HG03432 (cell line): ENCODE measurements at regions not wholly inside any gene's neighbourhood (a gene's known extent, or its start where the extent isn't known, plus 50 kb on each side); places are given as distances from the start of the nearest gene placed in this dataset.

Experiments
- ATAC-seq: cut with Tn5 transposase; IDR thresholded peaks from one replicate; pipeline ENCODE4 v1.9.1; 2021; ENCODE audit warnings: mild to moderate bottlenecking, moderate library complexity; ENCODE audit not compliant: unreplicated experiment

GRCh38 chr10:44769450-44769849 is 141.7 kb upstream of the TMEM72 start:
- no peak for ATAC-seq

GRCh38 chr10:44771233-44771995 is 139.7 kb upstream of the TMEM72 start:
- no peak for ATAC-seq

- no peak for ATAC-seq
Observed at GRCh38 chr10:44773565-44773964, 137.6 kb upstream of the TMEM72 start.

DNA sequence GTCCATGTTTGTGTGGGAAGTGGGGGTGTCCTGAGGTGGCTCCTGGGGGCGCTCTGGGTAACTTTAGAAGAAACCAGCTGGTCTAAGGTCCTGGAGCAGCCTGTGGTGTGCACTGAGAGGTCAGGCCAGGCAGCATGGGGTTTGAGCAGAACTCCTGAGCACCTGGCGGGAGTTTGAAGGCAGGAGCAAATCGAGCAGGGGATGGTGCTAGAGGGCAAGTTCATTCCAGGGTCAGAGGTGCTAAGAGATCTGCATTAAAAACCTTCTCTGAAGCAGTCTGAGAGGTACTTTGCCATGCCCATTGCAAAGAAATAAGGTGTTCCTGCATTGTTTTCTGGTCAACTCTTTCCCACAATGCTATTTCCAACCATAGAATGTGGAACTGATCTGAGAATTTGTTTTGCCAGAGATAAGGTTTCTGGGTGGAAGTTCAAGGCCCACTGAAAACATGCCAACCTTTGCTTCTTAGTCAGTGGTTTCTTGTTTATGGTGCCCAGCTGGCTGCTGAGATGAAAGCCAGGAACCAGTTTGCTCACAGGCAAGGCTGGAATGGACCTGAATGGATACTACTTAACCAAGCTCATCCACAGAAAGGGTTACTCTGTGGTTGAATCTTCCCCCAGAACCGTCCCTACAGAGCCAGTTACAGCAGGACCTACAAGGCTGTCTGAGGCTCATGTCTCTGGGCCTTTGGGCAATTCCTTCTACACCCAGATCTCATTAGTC is 136.3 kb upstream of the TMEM72 start:
- ATAC-seq = no peak

DNA sequence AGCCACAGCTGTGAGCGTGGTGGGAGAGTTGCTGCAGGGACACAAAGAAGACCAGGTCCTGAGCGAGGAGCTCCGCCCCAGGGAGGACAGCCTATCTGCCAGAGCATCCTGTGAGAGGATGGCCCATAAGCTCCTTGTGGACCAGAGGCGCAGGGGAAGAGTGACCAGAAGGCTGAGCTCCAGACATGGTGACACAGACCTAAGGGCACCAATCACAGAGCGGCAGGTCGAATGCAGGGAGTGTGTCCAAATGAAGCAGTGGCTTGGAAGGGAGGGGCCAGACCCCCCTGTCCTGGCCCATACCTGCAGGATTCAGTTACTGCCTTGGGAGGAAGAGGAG is 135.8 kb upstream of the TMEM72 start:
- no peak for ATAC-seq

- ATAC-seq = no peak
Observed at GRCh38 chr10:44776181-44776580, 135.0 kb upstream of the TMEM72 start.

GRCh38 chr10:44779511-44779910 is 131.6 kb upstream of the TMEM72 start:
- no peak for ATAC-seq

DNA sequence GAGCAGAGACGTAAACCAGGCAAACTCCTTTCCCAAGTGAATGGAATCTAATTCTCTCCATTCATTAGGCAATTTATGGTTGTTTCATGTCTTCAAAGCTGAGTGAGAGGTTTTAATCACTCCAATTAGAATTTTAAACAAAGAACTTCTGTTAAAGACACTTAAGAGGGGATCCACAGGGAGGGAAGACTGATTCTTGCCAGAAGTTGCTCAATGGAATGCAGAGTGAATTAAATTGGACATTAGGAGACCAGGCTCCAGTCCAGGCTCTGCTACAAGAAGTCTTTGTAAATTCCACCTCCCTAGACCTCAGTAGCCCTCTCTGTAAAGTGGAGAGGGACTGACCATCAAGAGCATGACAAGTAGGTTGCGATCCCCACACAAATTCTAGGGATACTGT is 130.7 kb upstream of the TMEM72 start:
- ATAC-seq = no peak

DNA sequence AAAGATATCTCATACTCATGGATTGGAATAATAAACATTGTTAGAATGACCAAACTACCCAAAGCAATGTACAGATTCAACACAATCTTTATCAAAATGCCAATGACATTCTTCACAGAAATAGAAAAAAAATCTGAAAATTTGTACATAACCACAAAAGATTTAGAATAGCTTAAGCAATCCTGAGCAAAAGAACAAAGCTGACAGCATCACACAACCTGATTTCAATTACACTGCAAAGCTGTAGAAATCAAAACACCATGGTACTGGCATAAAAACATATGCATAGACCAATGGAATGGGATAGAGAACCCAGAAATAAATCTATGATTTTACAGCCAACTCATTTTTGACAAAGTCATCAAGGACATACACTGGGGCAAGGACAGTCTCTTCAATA is 130.0 kb upstream of the TMEM72 start:
- ATAC-seq = no peak

GRCh38 chr10:44786286-44786850 is 124.8 kb upstream of the TMEM72 start:
- ATAC-seq = no peak

GRCh38 chr10:44787480-44788075 is 123.6 kb upstream of the TMEM72 start:
- ATAC-seq = no peak

DNA sequence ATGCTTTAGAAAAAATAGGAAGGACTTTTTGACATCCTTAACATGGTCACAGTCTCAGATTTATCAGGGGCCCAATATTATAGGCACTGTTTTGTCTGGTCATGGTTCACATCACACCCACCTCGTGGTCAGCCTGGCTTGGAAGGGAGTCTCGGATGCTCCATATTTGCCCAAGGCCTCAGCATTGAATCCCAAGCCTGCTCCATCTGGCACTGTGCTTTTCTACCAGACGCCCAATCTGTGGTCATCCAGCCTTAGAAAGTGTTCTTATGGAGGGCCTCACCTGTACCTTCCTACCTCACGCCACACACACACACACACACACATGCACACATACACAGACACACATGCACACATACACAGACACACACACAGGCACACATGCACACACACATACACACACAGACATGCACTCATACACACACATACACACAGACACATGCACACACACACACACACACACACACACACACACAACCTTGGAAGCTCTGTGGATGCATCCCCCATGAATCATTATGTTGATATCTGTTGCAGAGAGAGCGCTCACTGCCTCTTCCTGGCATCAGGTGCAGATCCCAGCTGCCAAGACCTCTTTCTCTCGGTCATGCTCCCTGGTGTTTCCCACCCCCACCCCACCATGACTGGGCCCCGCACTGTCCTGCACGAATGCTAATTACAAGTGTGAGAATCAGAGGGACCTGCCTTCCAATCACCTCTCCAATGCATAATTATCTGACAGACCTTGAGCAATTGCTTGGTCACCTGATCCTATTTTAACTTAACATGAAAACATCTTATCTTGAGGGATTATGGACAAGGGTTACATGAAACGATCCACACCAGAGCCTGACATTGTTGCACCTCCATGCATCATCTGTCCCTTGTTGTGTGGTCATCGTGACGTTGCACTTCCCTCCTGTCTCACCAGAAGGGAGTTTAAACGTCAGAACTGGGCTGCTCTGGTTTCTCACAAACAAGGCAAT is 122.7 kb upstream of the TMEM72 start:
- ATAC-seq = no peak

GRCh38 chr10:44792119-44792775 is 118.9 kb upstream of the TMEM72 start:
- no peak for ATAC-seq

GRCh38 chr10:44799966-44800365 is 111.2 kb upstream of the TMEM72 start:
- ATAC-seq = no peak

- no peak for ATAC-seq
Observed at GRCh38 chr10:44801383-44802327, 109.5 kb upstream of the TMEM72 start.

DNA sequence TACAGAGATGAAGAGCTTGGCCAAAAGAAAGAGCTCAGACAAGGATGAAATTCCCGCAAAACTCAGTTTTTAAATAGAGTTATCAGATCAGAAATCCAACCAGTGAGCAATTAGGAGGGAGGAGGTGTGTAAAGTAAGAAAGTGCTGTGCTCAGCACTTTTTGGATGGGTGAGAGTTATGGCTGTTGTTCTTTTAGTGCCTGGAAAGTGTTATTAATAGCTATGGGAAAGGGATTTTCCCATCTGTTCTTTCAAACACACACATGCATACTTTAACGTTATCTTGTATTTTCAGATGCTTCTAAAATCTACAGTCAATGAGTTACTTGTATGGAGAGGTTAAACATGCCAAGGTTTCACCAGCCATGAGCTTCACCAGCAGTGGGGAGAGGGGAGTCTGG is 107.3 kb upstream of the TMEM72 start:
- no peak for ATAC-seq

GRCh38 chr10:44804661-44805060 is 106.5 kb upstream of the TMEM72 start:
- no peak for ATAC-seq

DNA sequence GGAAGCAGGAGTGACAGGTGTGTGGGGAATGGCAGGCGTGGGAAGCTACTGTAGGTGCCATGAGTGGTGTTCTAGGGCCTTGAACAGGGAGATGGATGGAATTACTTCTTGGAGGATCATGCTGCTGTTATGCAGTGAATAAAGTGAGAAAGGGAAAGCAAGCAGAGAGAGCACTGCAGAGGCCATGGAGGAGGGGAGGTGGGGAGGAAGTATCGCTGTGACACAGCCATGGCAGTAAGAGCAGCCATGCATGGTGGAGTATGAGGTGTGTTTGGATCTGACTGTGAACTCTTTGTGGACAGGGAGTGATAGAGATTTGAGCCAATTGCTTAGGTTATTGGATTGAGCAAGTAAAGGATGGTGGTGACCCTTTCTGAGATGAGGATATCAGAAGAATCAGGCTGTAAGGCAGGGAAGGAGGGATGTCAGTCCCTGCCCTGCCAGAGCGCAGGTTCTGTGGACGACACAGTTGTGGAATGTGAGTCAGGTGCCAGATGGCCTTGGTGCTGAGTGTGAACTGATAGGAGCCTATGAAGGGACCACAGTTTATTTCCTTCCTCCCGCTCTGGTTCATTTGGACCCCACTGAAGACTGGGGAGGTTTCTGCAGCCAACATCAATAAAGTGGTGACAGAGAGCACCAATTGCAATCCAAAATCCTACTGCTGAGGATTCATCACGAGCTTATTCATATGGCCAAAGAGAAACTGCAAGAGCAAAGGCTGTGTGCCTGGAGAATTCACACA is 105.5 kb upstream of the TMEM72 start:
- no peak for ATAC-seq
